ENCODE measurements at regions not wholly inside any gene's neighbourhood (a gene's known extent, or its start where the extent isn't known, plus 50 kb on each side); places are given as distances from the start of the nearest gene placed in this dataset.

GRCh38 chr13:39281539-39282150 is 243.4 kb downstream of the NHLRC3 start (continued):
- no peak for TF ChIP-seq TRIM25 (IDR thresholded peaks at IDR 0.05; ENCODE audit: borderline replicate concordance)
- TF ChIP-seq MXI1 (IDR thresholded peaks at IDR 0.05; ENCODE audit: low read depth, low read length): no peak

- H3K4me2 ChIP-seq (ENCODE audit: insufficient read depth, low read length): no peak overlapping the region
- no peak for DNase-seq (ENCODE audit: extremely low read depth in 1 of 4, low spot score in 3 of 4)
- no peaks in the 10 kb centered on the region for H3K36me3 ChIP-seq (ENCODE audit: control insufficient read depth, insufficient read depth, low read length)
- no peak overlapping the region for H3K9ac ChIP-seq (ENCODE audit: insufficient read depth in 1 of 2, low read depth in 2 of 2, low read length in 2 of 2)
- H4K20me1 ChIP-seq (replicated peaks; ENCODE audit: control insufficient read depth, insufficient read depth, low read length): no peaks in the 10 kb centered on the region
- ChIA-PET POLR2A (no interaction called here), CTCF (ENCODE audit: low intra/inter-chr PET ratio) (no interaction called here)
- FAIRE-seq: no peak
- H3K9me3 ChIP-seq (replicated peaks; ENCODE audit: control insufficient read depth, insufficient read depth, low read depth, low read length): no peaks in the 10 kb centered on the region
- no peak overlapping the region for H3K4me3 ChIP-seq
- intact Hi-C loops (cut with micrococcal nuclease) (no loop called here), in situ Hi-C loops (cut with MboI) (no loop called here)
- no peaks in the 10 kb centered on the region for H3K4me1 ChIP-seq (replicated peaks in 1 of 2; ENCODE audit: control insufficient read depth in 2 of 2, insufficient read depth in 2 of 2, low read length in 2 of 2)
- no peaks in the 10 kb centered on the region for H3K79me2 ChIP-seq (ENCODE audit: control insufficient read depth, insufficient read depth, low read length)
- H2AFZ ChIP-seq (ENCODE audit: low read depth, low read length): no peak overlapping the region
- TF ChIP-seq SPI1 (IDR thresholded peaks at IDR 0.05; ENCODE audit: borderline replicate concordance, low read depth, low read length) (no peak), SRSF1 (IDR thresholded peaks at IDR 0.05; ENCODE audit: low read depth, low read length) (no peak), ELK3 (CRISPR knock-in tag; IDR thresholded peaks at IDR 0.05) (no peak), E2F4 (CRISPR knock-in tag; IDR thresholded peaks at IDR 0.05; ENCODE audit: low read depth) (no peak), TEAD1 (CRISPR knock-in tag; IDR thresholded peaks at IDR 0.05) (no peak), HMGXB4 (CRISPR knock-in tag; IDR thresholded peaks at IDR 0.05) (no peak)
- H3K9me1 ChIP-seq (ENCODE audit: control insufficient read depth, insufficient read depth, low read length): no peaks in the 10 kb centered on the region
- H3K27me3 ChIP-seq (ENCODE audit: control insufficient read depth in 2 of 2, insufficient read depth in 2 of 2, low read length in 2 of 2): no peaks in the 10 kb centered on the region
- H3K27ac ChIP-seq (ENCODE audit: extremely low read depth, low read depth, low read length): no peak overlapping the region
- no peak for ATAC-seq
- no TSS peak for BruUV-seq (replicated peaks)
- 0% methylated on average over 4 of the region's 4 CpGs for WGBS (ENCODE audit: insufficient coverage, low coverage, missing lambda C conversion rate)
Measured at GRCh38 chr13:39282400-39282972, 244.2 kb downstream of the NHLRC3 start.
